GM21737 (cell line): ENCODE measurements at regions not wholly inside any gene's neighbourhood (a gene's known extent, or its start where the extent isn't known, plus 50 kb on each side); places are given as distances from the start of the nearest gene placed in this dataset.
"Not testable (repeated sequence)": the region's sequence is repeated elsewhere in the genome, so short reads cannot be mapped to it uniquely, and the experiment has no call there.

Experiments used
- ATAC-seq: cut with Tn5 transposase; IDR thresholded peaks from one replicate; pipeline ENCODE4 v1.9.1; 2021; ENCODE audit warnings: mild to moderate bottlenecking, moderate library complexity; ENCODE audit not compliant: unreplicated experiment

GRCh38 chr16:22624800-22625533, 114.3 kb downstream of the NPIPB5 start:
- no peak for ATAC-seq

- ATAC-seq: no peak
Measured at GRCh38 chr16:22625967-22626366, 115.3 kb downstream of the NPIPB5 start.

- no peak for ATAC-seq
Measured at GRCh38 chr16:22627043-22627442, 116.4 kb downstream of the NPIPB5 start.

DNA sequence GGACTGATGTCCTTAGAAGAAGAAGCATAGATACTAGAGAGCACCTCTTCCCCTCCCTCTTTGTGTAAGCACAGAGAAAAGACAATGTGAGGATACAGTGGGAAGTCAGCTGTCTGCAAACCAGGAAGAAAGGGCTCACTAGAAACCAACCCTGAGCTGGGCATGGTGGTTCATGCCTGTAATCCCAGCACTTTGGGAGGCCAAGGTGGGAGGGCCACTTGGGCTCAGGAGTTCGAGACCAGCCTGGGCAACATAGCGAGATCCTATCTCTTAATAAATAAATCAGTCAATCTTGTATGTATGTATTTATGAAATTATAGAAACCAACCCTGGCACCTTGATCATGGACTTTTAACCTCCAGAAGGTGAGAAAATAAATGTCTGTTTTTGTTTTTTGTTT, 118.3 kb downstream of the NPIPB5 start:
- no peak for ATAC-seq

DNA sequence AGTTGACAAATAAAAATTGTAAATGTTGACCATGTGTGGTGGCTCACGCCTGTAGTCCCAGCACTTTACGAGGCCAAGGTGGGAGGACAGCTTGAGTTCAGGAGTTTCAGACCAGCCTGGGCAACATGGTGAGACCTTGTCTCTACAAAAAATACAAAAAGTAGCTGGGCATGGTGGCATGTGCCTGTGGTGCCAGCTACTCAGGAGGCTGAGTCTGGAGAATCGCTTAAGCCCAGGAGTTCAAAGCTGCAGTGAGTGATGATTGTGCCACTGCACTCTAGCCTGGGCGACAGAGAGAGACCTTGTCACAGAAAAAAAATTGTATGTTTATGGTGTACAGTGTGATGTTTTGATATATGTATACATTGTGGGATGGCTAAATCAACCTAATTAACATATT, 119.6 kb downstream of the NPIPB5 start:
- no peak for ATAC-seq

DNA sequence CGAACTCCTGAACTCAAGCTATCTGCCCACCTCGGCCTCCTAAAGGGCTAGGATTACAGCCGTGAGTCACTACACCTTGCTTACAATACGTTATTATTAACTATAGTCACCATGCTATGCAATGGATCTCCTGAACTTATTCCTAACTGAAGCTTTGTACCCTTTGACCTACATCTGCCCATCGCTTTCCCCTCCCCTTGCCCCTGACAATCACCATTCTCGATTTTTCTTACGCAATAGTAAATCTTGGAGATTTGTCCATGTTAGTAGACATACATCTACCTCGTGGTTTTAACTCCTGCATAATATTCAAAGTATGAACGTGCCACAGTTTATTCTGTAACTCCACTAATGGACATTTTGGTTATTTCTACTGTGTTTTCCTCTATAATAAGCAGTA, 120.6 kb downstream of the NPIPB5 start:
- ATAC-seq: no peak

DNA sequence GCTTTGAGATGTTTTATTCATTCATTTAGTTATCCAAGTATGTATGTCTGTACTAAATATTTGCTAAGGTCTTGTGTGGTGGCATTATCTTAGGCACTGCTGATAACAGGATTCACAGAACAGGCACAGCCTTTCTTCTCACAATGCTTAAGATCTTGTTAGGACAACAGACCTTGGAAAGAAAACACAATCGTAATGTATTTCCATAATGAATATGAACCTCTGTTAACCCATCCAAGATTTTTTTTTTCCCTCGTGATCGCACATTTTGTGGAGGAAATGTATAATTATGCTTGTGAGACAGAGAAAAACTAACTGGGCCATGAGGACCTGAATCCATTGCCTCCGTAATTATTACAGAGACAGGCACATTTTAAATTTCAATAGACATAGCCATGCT, 121.9 kb downstream of the NPIPB5 start:
- no peak for ATAC-seq

DNA sequence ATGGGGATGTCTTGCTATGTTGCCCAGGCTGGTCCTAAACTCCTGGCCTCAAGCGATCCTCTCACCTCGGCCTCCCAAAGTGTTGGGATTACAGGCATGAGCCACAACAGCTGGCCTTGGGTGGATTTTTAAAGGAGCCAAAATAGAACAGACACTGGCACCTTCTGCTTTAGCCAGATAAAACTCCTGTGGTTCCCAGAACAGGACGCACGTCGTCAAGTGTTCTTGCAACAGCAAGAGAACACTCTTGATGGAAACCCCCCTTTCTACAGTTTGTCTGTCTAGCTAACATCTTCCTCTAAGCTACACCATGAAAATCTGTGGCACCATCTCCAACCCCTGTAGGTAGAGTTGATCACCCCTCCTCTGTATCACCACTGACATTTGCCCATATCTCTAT, 122.6 kb downstream of the NPIPB5 start:
- no peak for ATAC-seq

- no peak for ATAC-seq
Measured at GRCh38 chr16:22633799-22634198, 123.1 kb downstream of the NPIPB5 start.

DNA sequence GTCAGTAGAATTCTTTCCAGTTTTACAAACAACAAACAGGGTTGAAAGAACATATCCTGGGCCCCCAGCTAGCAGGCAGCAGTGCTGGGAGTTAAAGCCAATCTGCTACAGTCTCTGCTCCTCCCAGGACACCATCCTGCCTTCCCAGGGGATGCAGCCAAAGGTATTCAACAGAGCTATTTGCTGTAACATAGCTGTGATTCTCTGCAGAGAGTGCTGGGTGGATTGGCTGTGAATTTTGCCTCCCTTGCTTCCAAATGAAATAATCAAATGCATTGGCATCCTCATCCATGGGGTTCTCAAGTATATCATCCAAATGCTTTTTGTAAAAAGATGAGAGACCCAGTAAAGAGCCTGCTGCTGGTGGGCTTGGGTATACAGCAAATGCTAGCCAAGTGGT, 124.3 kb downstream of the NPIPB5 start:
- ATAC-seq: no peak

DNA sequence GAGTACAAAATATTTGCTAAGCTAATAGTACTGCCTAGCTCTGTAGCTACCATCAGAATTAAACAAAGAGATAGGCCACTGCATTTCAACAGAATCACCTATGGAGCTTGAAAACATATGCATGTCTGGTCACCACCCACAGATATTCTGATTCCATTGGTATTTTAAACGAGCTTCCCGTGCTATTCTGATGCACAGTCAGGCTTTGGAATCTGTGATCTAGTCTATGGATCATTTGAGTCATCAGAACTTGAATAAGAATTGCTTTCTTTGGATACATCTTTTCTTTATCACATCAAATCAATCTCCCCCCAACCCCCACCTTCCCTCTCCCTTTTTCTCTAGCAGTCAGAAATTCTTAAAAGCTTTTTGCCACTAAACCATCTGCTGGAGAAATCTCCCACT, 124.7 kb downstream of the NPIPB5 start:
- ATAC-seq: no peak

GRCh38 chr16:22635801-22636200, 125.1 kb downstream of the NPIPB5 start:
- ATAC-seq: no peak

GRCh38 chr16:22638393-22639206, 127.9 kb downstream of the NPIPB5 start:
- ATAC-seq: no peak

DNA sequence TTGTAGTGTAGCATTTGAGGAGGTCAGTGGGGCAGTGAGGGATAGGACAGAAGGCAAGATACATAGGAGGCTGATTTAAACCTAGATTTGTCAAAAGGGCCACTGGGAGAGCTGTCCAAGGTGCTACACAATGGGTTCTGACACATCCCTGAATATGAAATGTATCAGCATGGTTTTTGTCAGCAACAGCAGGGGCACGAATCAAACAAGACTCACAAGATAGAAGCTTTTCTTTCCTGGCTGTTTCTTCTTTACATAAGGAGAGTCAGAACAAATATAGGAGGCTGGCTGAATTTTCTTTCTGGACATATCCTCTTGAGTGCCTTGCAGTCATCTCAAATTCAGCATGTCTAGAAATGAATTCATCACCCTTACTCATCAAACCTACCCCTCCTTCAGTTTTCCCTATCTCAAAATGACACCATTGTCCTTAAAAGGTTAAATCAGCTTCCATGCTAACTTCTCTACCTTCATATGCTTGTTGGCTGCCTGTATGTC, 130.5 kb downstream of the NPIPB5 start:
- ATAC-seq: no peak

- ATAC-seq: no peak
Measured at GRCh38 chr16:22642416-22643088, 131.9 kb downstream of the NPIPB5 start.

DNA sequence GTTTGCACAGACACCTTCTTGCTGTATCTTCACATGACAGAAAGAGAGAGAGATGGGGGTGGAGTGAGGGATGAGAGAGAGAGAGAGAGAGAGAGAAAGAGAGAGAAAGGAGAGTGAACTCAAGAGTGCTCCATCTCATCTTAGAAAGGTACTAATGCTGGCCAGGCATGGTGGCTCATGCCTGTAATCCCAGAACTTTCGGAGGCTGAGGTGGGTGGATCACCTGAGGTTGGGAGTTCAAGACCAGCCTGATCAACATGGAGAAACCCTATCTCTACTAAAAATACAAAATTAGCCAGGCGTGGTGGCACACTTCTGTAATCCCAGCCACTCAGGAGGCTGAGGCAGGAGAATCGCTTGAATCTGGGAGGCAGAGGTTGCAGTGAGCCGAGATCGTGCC, 132.5 kb downstream of the NPIPB5 start:
- ATAC-seq: not testable (repeated sequence)

- ATAC-seq: no peak
Measured at GRCh38 chr16:22643886-22644285, 133.2 kb downstream of the NPIPB5 start.

DNA sequence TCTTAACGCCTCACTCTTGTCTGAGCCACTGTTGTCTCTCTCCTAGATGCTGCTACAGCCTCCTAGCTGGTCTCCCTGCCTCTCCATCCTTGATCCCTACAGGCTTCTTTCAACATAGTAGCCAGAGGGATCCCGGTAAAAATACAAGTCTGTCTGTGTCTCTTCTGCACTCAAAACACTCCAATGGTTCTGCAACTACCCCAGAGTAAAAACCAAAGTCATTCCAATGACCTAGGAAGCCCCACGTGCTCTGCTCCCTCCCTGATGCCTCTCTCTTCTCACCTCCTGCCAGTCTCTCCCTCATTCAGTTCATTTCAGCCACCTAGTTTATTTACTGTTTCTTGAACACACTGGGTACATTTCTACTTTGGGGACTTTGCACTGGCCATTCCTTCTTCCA, 135.2 kb downstream of the NPIPB5 start:
- no peak for ATAC-seq

DNA sequence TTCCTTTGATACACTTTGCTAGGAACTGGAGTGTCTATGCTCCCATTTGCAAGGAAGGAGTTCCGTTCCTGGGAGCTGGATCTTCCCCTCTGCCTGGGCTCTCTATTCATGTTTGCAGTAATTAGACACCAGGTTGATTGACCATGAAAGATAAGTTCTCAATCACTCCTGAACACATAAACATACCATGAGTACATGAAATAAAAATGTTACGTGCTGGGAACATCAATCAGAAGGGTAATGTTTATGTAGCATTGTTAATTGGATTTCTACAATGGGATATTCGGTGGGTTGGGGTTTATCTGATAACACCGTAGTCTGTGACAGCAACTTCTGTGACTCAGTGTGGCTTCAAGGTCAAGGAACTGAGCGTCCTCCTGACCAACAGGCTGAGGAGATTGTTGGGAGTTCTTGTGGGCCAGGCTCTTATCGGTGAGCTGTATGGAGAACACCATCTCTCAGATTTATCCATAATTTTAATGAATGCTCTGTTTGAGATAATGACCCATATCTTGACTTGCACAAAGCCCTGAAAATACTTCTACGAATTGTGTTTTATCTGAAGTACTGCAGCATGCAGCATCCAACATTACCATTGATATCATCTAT, 136.4 kb downstream of the NPIPB5 start:
- no peak for ATAC-seq

DNA sequence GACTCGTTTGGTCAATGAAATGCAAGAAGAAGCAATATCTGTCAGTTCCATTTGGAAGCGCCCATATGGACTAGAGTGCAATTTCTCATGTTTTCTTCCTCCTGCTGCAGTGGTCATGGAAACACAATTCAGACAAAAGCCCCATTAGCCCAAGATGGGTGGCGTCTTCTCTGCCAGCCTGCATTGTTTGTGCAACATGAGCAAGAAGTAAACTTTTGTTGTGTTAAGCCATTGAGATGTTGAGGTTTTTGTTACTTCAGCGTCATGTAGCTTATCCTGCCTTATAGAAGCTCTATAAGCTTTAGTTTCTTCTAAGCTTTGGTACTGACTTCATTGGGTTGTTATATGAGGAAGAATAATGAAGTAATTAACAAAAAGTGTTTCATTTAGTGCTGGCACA, 137.4 kb downstream of the NPIPB5 start:
- ATAC-seq: no peak

DNA sequence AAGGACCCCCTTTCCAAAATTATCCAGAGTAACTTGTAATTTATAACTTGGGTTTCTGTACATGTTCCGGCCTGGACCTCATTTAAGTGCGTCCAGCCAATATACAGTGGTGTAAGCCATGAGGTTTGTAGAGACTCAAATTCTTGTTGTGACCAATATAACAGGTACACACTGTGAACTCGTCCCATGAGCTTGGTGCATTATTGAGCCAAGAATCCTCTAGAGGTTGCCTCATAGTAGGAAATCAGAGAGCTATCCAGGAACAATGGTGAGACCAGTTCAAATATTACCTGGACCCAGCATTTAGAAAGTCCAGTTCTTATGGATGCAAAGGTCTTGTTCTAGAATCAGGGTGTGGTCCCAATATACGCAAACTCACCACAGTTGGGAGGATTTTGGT, 138.2 kb downstream of the NPIPB5 start:
- ATAC-seq: no peak
